ENCODE measurements at regions not wholly inside any gene's neighbourhood (a gene's known extent, or its start where the extent isn't known, plus 50 kb on each side); places are given as distances from the start of the nearest gene placed in this dataset. TPM values are rescaled to one million over a fixed set of nuclear protein-coding genes. Genes with fewer than 3 reads are reported as not detected.

Small RNA genes in the stretch of these regions (microRNA-seq; reads per million reads assigned to microRNA genes)
- not detected for gene MIR4300

Small RNA genes in the stretch of these regions (small RNA-seq; reads per million reads assigned to genes)
- gene AP002802.2: not detected
- not detected for gene MIR4300
- not detected for gene MTND4LP18
- not detected for gene RNU6-544P
